ENCODE measurements at regions not wholly inside any gene's neighbourhood (a gene's known extent, or its start where the extent isn't known, plus 50 kb on each side); places are given as distances from the start of the nearest gene placed in this dataset.
"Not testable (repeated sequence)": the region's sequence is repeated elsewhere in the genome, so short reads cannot be mapped to it uniquely, and the experiment has no call there.

DNA sequence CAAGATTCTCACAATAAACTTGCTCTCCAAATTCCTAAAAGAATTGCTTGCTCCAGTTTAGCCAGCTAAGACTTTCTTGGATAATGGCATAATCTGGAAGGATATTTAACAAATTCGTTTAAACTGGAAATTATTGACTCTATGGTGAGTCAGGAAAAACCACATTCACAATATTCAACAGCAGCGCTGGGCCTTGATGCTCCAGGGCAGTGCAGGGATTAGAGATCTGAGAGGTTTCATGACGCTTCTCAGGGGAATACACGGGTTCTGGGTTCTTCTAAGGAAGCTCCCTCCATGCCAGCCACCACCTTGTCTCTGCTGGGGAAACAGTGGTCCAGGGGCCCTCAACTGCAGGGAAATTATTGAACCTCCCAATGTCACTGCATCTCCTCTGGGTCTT, 123.3 kb upstream of the FAM20C start:
- not testable (repeated sequence) for DNase-seq (ENCODE audit: low spot score)

DNA sequence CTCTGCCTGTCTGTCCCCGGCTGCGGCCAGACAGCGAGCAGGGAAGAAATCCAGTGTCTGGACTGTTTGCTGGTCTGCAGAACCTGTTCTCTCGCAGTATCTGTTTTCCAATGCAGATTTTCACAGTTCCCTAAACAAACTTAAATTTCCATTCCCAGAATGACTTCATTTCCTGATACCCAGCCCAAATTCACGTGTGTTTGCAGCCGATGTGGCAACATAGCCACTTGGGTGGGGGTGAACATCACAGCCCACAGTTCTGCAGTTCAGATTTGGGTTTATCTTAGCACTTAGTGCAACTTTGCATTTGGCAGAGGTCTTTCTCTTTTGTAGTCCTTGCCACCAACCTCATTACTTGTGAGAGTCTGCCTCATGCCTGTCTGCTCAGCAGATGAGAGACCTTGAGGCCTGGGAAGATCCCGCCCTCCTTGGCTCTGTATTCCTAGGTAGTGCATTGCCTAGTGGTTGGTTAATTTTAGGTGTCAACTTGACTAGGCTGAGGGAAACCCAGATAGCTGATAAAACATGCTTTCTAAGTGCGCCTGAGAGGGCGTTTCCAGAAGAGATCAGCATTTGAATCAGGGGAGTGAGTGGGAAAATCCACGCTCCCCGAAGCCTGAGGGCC, 122.8 kb upstream of the FAM20C start:
- DNase-seq (ENCODE audit: low spot score), result not testable (repeated sequence)

DNA sequence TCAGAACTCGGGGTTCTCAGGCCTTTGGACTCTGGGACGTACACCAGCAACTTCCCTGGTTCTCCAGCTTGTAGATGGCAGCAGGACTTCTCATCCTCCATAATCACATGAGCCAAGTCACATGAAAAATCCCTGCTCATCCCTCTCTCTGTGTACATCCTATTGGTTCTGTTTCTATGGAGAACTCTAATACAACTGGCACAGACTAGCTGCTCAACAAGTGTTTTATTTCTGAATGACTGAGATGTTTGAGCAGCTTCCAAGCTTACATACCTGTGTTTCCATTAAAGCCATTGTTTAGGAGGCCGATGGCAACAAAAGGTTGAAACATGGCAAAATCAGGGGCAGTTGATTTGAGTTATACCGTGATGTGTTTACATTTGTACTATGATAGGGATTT, 122.2 kb upstream of the FAM20C start:
- DNase-seq (ENCODE audit: low spot score), result not testable (repeated sequence)

DNA sequence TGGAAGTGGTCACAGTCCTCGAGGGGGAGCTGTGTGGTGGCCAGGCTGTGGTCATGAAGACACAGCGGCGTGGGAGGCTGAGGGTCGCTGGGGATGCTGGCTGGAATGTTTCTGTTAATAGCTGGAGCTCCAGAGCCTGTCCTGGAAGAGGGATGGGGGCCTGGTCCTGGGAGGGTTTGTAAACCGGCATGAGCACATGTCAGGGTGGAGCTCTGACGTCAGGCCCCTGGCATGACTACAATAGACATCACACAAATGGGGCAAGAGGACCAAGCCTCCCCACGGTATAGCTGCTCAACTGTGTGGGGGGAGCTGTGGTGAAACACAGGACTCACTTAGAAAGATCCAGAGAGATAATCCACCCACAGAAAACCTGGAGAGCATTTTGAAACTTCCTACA, 121.4 kb upstream of the FAM20C start:
- DNase-seq (ENCODE audit: low spot score), result not testable (repeated sequence)

DNA sequence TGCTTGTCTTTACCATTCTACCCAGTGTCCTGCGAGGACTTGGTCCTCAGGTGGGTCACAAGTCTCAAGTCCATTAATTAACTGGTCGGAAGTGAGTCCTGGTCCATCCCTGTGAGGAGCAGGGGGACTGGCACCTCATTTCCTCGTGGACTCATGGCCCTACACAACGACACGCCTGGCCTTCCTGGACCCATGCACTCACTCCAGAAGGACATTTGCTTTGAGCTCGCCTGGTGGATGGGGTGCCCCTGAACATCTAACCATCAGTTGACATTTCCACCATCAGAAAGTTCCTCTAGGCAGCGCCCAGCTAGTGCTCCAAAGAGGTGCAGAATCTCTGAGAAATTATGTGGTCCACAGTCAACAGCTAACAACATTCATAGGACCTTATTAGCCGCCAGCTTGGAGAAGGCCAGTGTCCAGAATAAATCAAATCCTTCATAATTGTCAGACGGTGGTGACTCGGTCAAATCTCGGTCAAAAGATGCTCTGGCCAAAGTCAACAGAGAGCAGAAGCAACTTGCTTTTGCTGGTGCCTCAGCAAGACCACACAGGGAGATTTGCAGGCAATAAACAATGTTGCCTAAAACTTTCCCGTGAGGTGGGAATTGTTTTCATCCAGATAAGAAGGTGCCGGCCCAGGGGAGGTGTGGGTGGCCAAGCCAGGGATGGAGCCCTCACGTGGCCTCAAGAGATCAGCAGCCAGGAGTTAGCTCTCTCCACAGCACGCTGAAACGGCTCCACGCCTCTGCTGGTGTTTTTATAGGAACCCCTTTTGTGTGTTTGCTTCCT, 119.9 kb upstream of the FAM20C start:
- not testable (repeated sequence) for DNase-seq (ENCODE audit: low spot score)

DNA sequence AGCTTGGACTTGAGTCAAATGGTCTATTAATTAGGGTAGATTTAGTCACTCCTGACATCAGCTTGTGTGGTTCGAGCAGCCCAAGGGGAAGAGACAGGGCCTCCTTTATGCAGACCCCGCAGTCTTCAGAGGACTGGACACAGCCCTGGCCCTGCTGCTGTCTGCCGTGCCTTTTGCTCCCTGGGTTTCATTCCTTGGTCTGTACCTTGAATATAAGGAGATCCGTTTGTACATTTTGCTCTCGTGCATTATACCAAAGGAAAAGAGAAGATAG, 119.4 kb upstream of the FAM20C start:
- DNase-seq (ENCODE audit: low spot score), result not testable (repeated sequence)

DNA sequence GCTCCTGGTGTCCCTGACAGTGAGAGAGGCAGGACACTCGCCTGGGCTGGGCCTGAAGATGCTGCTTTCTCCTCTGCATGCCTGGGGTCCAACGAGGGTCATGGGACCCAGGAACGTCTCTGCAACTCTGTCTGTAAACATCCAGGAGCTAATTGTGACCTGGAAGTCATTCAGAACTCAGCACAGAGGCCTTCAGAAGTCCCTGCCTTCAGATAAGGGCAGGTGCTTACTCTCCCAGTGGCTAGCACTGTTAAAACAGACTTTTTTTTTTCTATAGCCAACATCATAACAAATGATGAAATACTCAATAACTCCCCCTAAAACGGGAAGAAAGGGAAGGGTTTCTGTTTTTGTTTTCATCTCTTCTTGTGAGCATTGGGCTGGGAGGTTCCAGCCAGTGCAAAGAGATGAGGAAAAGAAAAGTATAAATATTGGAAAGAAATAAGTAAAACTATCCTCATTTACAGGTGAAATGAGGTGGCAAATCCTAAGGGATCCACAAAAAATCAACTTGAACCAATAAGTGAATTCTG, 118.3 kb upstream of the FAM20C start:
- not testable (repeated sequence) for DNase-seq (ENCODE audit: low spot score)

DNA sequence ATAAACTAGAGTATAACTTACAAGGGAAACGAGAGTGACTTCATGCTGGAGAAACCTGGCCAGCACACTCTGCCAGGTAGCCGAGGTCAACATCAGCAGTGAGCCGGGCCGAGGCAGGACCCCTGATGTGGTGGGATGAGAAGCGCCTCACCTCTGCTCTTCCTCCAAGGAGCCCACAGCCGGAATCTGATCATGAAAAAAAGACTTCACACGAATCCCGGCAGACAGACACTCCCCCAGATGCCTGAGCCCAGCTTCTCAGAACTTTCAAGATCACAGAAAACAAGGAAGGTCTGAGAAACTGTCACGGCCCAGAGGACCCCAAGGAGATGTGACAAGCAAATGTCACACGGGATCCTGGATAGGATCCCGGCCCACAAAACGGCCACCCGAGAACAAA, 116.9 kb upstream of the FAM20C start:
- not testable (repeated sequence) for DNase-seq (ENCODE audit: low spot score)

DNA sequence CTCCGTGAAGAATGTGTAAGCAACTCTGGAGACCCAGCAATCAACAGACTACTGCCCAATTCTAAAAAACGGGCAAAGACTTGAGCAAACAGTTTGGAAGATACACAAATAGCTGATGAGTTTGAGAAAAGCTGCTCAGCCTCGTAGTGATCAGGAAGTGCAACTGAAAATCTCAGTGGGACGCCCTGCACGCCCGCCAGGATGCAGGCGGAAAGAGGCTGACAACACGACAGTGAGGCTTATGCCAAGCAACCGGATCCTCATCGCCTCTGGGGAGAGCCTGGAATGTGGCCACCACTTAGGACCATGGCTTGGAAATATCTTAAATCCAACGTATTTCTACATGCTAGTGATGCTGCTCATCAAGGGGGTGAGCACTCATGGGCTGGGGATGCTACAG, 116.2 kb upstream of the FAM20C start:
- not testable (repeated sequence) for DNase-seq (ENCODE audit: low spot score)

DNA sequence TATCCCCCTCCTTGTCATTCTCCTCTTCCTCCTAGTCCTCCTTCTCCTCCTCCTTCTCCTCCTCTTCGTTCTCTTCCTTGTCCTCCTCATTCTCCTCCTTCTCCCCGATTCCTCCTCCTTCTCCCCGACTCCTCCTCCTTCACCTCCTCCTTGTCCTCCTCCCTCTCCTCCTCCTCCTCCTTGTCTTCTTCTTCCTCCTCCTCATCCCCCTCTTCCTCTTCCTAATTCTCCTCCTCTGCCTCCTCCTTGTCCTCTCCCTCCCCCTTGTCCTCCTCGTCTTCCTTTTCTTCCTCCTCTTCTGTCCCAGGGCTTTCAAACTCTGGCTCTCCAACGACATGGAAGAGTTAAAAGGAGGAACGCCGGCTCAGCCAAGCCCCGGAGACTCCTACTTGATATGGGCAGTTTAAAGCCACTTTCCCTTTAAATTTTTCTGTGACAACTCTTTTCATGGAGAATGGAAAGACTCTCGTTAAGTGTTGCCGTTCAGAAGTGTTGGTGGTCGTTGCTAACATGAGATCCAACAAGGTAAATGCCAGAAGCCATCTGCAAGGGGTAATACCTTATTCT, 115.5 kb upstream of the FAM20C start:
- not testable (repeated sequence) for DNase-seq (ENCODE audit: low spot score)

DNA sequence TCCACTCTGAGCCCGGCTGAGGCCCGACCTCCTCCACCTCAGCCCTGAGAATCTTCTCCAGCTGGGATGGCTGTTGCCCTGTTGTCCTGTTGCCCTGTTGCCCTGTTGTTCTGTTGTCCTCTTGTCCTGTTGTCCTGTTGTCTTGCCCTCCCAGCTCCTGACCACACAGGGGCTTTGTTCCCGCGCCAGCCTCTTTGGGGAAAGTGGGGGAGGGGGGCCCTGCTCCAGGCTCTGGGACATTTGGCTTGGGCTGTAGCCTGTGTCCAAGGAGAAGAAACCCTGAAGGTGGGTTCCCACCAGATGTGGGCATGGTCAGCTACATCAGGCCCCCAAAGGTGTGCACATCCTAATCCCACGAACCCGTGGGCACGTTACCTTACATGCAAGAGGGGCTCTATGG, 113.5 kb upstream of the FAM20C start:
- DNase-seq (ENCODE audit: low spot score), result not testable (repeated sequence)

DNA sequence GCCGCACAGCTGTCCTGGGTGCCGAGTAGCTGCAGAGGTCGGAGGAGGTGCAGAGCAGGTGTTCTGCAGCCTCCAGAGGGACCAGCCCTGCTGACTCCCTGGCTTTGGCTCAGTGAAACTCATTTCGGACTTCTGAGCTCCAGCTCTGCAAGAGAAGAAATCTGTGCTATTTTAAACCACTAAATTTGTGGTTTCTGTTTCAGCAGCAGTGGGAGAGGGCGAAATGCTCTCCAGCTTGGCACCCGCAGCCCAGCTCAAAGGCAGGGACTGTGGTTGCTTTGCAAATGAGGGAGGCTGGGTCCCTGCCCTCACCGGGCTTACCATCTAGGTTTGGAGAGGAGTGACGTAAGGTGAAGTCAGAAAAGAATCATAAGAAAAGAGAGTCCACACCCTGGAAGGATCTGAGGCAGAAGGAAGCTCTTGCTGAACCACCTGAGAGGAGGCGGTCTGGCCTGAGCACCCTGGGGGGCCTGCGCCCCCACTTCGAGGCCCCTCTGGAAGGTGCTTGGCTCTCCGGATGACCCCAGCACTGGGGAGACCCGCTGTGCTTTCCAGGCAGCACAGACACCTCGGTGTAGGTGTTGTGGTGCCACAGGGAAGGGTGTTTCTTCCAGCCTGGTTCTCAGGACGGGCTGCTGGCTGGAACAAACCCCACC, 112.8 kb upstream of the FAM20C start:
- DNase-seq (ENCODE audit: low spot score), result not testable (repeated sequence)

DNA sequence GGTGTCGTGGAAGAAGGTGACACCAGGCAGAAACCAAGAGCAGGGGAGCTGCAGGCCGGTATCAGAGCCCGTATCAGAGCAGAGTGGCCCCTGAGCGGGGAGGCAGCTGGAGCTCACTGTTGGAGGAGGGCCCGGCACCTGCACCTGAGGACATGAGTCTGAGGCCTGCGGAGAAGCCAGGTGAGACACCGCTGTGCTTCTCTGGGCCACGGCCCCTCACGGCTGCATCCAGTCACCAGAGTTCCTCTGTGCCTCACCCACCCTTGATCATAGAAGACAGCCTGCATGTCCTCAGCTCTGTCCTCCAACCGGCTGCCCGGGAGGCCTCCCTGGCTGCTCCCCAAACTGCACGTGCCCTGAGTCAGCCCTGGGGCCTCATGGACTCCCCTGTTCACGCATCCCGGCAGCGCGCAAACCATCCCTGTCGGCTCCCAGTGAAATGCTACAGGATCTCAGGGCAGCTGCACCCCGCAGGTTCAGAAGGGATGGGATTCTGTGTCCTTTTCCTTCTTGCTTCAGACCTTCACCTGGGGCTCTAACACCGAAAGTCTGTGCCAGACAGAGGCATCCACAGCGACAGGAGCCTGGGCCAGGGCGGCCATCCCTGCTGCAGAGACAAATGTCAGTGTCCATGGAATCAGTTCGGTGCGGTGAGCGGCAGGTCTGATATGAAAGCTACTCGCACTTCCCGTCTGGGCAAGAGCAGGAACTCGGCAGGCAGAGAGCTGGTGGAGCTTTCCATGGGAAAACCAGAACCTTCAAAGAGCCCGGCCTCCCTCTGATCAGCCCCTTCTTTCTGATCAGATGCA, 111.9 kb upstream of the FAM20C start:
- DNase-seq (ENCODE audit: low spot score), result no peak

DNA sequence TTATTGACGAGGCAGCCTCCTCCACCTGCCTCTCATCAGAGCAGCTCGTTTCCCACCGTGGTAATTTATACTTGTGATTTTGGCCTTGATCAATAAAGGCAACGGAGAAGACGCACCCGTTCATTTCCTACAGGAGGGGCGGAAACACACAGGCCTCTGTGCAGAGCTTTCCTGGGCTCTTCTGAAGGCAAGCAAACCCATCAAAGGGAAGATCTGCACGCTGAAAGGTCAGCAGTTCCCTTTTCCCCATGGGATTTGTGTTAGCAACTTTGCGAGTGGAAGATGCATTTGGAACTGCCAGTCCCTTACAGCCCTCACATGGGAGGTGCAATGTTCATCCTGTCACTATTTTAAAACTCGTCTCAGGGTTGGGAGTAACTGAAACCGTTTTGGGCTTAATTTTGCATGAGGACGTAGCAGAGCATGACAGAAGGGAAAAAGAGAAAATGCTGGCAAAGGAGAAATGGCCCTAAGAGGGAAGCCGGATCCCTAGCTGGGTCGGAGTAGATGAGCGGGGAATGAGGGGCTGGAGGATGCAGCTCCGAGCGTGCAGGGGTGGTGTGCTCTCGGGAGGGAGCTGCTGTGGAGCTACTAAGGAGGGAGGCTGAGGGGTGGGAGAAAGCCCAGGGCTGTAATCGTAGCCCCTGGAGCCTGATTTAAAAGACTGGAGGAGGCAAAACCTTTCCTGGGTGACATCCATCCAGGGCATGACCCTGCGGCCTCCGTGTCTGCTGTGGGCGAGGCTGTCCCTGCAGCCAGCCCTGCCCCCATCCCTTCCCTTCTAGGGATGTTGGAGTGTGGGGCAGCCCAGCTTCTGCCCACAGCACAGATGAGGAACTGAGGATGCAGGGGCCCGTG, 111.1 kb upstream of the FAM20C start:
- DNase-seq (ENCODE audit: low spot score), result no peak

DNA sequence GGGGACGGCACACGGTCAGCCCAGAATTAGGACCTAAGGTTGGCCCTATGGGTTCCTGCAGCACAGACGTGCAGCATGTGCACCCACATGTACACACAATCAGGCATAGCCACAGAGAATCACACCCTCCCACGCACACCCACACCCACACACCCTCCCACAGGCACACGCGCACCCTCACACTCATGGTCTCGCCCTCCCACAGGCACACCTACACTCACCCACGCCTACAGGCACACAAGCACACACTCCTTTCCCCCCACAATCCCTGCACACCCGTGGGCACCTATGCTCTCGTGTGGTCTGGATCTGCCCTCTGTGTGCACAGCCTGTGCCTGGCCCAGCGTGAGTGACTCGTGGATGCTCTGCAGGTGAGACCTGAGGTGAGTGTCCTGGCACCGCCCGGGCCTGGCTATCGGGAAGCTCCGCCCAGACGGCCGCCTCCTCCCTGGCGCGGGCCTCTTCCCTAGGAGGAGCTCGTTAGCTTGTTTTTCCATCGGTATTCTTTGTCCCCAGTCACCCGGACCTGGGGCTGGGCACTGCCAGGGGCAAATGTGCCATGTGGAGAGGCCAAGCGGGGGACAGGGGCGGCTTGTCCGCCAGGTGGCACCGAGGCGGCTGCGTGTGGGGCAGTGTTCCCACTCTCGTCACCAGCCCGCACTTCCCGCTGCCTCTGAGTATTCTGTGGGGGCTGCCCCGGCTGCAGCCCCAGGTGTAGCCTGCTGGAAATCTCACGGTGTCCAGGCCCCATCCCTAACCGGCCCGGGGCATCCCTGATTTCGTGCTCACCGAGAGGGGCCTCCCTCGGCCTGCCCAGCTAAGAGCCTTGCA, 110.2 kb upstream of the FAM20C start:
- no peak for DNase-seq (ENCODE audit: low spot score)

DNA sequence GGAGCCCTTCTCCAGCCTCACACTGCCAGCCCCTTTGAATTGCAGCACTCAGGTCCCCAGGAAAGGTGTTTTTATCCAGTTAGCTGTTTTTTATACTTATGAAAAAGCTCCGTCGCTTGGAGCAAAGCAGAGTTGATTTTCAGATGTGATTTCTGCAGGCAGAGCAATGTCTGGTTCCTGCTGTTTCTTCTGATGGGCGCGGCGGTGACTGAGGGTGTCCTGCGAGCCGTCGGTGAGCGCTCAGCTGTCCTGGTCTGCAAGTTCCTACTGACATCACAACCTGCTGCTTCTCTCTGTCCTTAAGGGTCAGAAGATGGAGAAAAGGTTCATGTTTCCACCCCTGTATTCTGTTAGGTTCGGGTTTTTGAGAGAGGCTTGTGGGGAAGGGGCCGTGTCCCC, 109.6 kb upstream of the FAM20C start:
- no peak for DNase-seq (ENCODE audit: low spot score)

DNA sequence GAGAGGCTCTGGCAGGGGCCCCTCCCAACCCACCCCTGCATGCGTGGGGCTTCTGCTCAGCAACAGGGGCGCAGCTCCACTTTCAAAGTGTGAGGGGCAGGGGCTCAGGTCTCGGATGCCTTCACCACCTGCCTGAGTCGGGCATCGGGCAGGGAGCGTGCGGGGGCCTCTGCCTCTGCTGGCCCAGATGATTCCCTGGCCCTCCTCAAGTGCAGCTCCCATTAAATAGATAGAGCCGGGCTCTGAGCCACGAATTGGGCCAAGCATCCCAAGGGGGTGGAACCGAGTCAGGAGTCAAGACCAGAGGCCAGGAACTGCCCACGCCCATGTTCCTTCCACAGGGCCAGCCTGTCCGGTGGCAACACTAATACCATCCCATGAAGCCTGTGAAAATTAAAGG, 108.9 kb upstream of the FAM20C start:
- DNase-seq (ENCODE audit: low spot score), result no peak

DNA sequence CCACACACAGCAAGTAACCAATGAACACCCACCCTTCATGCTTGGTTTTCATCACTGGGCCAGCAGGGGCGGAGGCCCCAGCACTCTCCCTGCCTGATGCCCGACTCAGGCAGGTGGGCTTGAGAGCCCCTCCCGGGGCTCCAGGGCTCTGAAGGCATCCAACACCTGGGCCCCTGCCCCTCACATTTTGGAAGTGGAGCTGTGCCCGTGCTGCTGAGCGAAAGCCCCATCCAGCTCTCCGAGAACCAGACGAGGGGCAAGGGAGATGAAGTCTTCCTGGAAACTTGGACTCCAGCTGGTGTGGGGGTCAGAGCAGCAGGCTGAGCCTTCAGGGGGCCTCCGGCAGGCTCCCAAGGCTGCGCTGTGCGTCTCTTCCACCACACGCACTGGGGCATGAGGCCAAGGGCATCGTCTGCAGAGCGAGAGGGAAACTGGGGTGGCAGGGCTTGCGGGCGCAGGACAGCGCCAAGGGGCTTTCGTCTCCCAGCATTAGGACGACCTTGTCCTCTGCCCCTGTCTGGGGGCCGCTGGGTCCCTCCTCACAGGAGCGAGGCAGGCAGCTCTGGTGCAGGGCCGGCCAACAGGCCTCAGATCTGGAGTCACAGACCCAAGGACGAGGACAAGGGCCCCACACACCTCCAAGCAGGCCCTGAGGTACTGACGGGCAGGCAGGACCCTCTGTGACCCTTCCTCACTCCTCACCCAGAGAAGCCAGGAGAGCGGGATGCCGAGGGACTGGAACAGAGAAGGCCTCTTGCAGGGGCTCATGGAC, 108.3 kb upstream of the FAM20C start:
- DNase-seq (ENCODE audit: low spot score), result no peak

DNA sequence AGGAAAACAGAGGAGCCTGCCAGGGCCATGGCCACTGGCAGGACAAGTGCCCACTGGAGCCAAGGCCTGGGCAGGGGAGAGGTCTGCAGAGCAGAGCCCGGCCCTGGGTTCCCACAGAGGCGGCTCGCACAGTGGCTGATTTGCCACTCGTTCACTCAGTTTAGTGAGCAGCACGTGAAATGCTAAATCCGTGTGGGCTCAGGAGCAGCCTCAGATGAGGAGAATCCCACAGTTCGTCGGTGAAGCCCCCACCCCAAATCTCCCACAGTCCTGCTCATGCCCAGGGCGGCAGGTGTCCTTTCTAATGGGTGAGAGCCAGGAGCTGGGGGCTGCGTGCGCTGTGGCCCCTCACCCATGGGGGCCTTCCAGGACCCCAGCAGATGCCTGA, 107.7 kb upstream of the FAM20C start:
- no peak for DNase-seq (ENCODE audit: low spot score)
